ENCODE measurements at regions not wholly inside any gene's neighbourhood (a gene's known extent, or its start where the extent isn't known, plus 50 kb on each side); places are given as distances from the start of the nearest gene placed in this dataset.
A peak's percentile ranks its signal among the peaks of the same experiment; 100 is the strongest.

DNA sequence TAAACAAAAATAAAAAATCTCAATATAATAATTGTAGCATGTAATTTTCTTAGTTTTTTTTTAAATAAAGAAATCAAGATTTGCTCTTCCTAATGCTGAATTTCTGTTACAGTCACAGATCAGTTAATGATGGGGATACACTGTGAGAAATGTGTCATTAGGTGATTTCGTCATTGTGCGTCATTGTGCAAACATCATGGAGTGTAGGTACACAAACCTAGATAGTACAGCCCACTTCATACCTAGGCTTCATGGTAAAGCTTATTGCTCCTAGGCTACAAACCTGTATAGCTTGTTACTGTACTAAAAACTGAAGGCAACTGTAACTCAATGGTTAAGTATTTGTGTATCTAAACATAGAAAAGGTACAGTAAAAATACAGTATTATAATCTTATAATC lies 74.4 kb upstream of the LSM8 start:
- H3K27ac ChIP-seq, result no peak overlapping the region
- intact Hi-C loops (cut with DNase I), result no loop called here
- H3K4me3 ChIP-seq, result no peak overlapping the region
- ATAC-seq, result peak; percentile 75
- no peaks in the 10 kb centered on the region for H3K27me3 ChIP-seq
- H3K36me3 ChIP-seq, result no peaks in the 10 kb centered on the region
- peak in 1 of 4 donors; percentile 31 for DNase-seq
- H3K9me3 ChIP-seq, result peaks cover 0 to 7% of the 10 kb centered on the region in 2 donors
- TF ChIP-seq, protein P1, sequence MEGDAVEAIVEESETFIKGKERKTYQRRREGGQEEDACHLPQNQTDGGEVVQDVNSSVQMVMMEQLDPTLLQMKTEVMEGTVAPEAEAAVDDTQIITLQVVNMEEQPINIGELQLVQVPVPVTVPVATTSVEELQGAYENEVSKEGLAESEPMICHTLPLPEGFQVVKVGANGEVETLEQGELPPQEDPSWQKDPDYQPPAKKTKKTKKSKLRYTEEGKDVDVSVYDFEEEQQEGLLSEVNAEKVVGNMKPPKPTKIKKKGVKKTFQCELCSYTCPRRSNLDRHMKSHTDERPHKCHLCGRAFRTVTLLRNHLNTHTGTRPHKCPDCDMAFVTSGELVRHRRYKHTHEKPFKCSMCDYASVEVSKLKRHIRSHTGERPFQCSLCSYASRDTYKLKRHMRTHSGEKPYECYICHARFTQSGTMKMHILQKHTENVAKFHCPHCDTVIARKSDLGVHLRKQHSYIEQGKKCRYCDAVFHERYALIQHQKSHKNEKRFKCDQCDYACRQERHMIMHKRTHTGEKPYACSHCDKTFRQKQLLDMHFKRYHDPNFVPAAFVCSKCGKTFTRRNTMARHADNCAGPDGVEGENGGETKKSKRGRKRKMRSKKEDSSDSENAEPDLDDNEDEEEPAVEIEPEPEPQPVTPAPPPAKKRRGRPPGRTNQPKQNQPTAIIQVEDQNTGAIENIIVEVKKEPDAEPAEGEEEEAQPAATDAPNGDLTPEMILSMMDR (IDR thresholded peaks at IDR 0.05), result no peak
- no peaks in the 10 kb centered on the region for H3K4me1 ChIP-seq

DNA sequence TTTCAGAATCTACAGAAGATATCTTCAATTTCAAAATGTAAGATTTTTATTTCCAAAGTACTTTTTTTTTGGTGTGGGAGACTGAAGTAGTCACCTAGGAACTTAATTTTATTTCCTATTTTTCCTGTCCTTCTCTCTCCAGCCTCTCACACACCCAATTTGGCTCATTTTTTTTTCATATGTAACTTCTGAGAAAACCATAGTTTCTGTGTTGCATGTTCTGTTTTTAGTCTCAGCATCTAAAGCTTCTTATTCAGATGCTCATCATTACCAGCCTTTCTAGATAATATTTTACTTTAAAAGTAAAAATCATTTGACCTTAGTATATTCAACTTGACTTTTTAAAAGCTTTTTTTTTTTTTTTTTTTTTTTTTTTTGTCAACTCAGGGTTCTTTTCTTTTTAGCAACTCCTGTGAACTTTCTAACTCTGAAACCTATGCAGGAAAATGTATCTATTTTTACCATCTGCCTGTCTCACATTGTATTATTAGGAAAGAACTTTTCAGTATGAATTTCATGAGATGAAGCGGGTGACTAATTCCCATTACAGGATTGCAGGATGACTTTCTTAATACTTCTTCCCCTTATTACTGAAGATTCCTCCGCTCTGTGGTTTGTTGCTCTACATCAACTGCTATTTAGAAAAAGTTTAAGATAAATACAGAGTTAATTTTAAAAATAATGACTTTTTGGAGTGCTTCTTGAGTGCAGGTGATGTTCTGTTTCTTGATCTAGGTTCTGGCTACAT lies 73.6 kb upstream of the LSM8 start:
- ATAC-seq (no peak), DNase-seq (no peak)
- H3K9me3 ChIP-seq, result peaks cover 0 to 11% of the 10 kb centered on the region in 2 donors
- no peaks in the 10 kb centered on the region for H3K36me3 ChIP-seq
- TF ChIP-seq, protein P1 (IDR thresholded peaks at IDR 0.05), result no peak
- H3K4me3 ChIP-seq, result no peak overlapping the region
- H3K4me1 ChIP-seq, result no peaks in the 10 kb centered on the region
- no peaks in the 10 kb centered on the region for H3K27me3 ChIP-seq
- intact Hi-C loops (cut with DNase I), result no loop called here
- no peak overlapping the region for H3K27ac ChIP-seq

DNA sequence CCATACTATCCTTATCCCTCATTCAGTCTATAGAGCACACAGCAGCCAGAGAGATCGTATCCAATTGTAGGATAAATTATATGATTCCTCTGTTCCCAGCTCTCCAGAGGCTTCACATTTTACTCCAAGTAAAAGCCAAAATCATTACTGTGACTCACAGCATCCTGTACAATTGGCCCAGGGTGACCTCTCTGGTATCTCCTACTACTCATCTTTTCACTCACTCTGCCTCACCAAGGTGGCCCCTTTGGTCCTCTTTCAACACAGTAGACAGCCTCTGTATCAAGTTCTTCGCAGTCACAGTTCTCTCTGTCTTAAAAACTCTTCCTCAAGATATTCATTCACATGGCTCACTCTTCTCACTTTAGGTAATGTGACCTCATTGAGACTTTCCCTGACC lies 72.6 kb upstream of the LSM8 start:
- TF ChIP-seq, protein P1 (IDR thresholded peaks at IDR 0.05), result no peak
- Histone ChIP-seq H3K4me1 (no peaks in the 10 kb centered on the region), H3K4me3 (no peak overlapping the region), H3K27ac (no peak overlapping the region), H3K9me3 (peaks cover 0 to 13% of the 10 kb centered on the region in 2 donors), H3K36me3 (no peaks in the 10 kb centered on the region), H3K27me3 (no peaks in the 10 kb centered on the region)
- DNase-seq (no peak), ATAC-seq (no peak)
- intact Hi-C loops (cut with DNase I), result no loop called here

DNA sequence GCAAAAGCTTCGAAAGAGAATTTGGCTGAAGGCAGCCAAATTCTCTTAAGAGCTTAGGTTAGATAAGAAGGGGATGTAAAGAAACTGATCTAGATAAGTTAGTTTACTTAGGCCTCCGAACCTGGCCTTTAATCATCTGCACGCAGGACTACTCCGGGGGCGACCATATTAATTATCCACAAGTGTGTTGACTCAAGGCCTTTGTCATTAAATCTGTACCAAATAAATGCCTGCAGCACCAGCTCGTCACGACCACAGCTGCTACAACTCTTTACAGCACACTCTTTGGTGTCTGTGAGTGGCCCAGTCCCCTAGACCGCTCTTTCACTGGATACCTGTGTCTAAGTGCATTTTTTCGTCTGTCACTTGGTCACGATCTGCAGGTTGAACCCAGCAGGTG lies 69.8 kb upstream of the LSM8 start:
- TF ChIP-seq, protein P1 (IDR thresholded peaks at IDR 0.05), result no peak
- H3K4me1 ChIP-seq, result no peaks in the 10 kb centered on the region
- peaks cover 0 to 13% of the 10 kb centered on the region in 2 donors for H3K9me3 ChIP-seq
- intact Hi-C loops (cut with DNase I), result no loop called here
- H3K4me3 ChIP-seq, result no peak overlapping the region
- H3K36me3 ChIP-seq, result no peaks in the 10 kb centered on the region
- ATAC-seq (no peak), DNase-seq (peak in 1 of 4 donors; percentile 13)
- H3K27ac ChIP-seq, result no peak overlapping the region
- no peaks in the 10 kb centered on the region for H3K27me3 ChIP-seq

DNA sequence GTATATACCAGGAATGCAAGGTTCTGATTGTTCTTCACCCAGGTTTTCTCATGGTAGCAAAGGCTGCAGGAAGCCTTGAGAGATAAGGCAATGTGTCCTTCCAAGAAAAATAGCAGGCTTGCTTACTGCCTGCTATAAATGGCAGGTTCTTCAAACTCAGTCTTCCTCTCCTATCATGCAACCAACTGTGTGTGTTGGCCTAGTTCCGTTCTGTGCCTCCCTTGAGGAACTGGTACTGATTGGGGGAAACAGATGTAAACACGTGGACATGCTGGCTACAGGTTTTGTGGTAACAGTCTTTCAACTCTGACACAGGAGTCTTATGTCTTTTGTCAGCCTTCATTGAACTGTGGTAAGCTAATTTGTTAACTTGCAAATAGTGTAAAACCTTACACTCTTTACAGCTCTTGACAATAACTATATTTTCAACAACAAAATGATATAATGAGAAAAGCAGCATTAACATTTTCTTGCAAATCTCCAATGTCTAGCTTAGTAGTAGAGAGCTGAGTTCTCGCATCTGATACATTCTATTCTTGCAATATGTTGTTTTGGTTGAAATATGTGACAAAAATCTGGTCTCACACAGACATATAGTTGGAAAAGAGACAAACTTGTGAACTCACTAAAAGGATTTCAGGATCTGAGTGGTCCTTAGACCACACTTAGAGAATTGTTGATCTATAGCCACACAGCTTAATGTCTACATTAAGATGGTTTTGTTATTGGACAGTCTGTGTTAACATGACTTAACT lies 54.7 kb upstream of the LSM8 start:
- Histone ChIP-seq H3K4me1 (no peaks in the 10 kb centered on the region), H3K9me3 (peaks cover 0 to 6% of the 10 kb centered on the region in 2 donors), H3K36me3 (no peaks in the 10 kb centered on the region), H3K4me3 (no peak overlapping the region), H3K27ac (no peak overlapping the region), H3K27me3 (no peaks in the 10 kb centered on the region)
- intact Hi-C loops (cut with DNase I), result no loop called here
- TF ChIP-seq, protein P1 (IDR thresholded peaks at IDR 0.05), result no peak
- DNase-seq (no peak), ATAC-seq (no peak)
